Activated CD8-positive, alpha-beta memory T cell treated with anti-CD3 and anti-CD28 coated beads, Interleukin-2, amount 10 ng/mL, durations not matched to agents 7 days and 5 days (primary cell): ENCODE measurements at regions not wholly inside any gene's neighbourhood (a gene's known extent, or its start where the extent isn't known, plus 50 kb on each side); places are given as distances from the start of the nearest gene placed in this dataset. TPM values are rescaled to one million over a fixed set of nuclear protein-coding genes. Genes with fewer than 3 reads are reported as not detected.
"Not testable (repeated sequence)": the region's sequence is repeated elsewhere in the genome, so short reads cannot be mapped to it uniquely, and the experiment has no call there.

Experiments
- ATAC-seq: fragments of 150-1000 bp; cut with Tn5 transposase; one replicate; pipeline ENCODE4 v1.10.0; 2021; ENCODE audit warnings: moderate library complexity
- CTCF ChIA-PET: fragments of 350-600 bp; sonication (Branson Sonifier 250); formaldehyde crosslinking; loops from one replicate; lab custom pipeline; 2021; ENCODE audit warnings: antibody characterized with exemption; lab: Charles Lee
- DNase-seq: peaks from one replicate; pipeline ENCODE4 v3.0.0-alpha.2; 2020
- H3K27ac Mint-ChIP-seq: one replicate; pipeline ENCODE4 v1.8.0; 2021; ENCODE audit warnings: mild to moderate bottlenecking, mixed read lengths
- H3K27me3 Mint-ChIP-seq: one replicate; pipeline ENCODE4 v1.8.0; 2021; ENCODE audit warnings: mixed read lengths
- H3K36me3 Mint-ChIP-seq: one replicate; pipeline ENCODE4 v1.8.0; 2021; ENCODE audit warnings: mild to moderate bottlenecking, mixed read lengths
- H3K4me1 Mint-ChIP-seq: one replicate; pipeline ENCODE4 v1.8.0; 2021; ENCODE audit warnings: mixed read lengths
- H3K4me3 Mint-ChIP-seq: one replicate; pipeline ENCODE4 v1.8.0; 2021; ENCODE audit warnings: mild to moderate bottlenecking, moderate library complexity, mixed read lengths
- H3K9me3 Mint-ChIP-seq: one replicate; pipeline ENCODE4 v1.8.0; 2022; ENCODE audit warnings: low read depth, mixed read lengths
- microRNA-seq: library from miRNA; unstranded; fragments of <30 nt; microRNA quantifications from one replicate; pipeline ENCODE4 v1.2.0, GENCODE V29; 2022

- H3K27me3 Mint-ChIP-seq, H3K4me3 Mint-ChIP-seq, DNase-seq, CTCF ChIA-PET, H3K4me1 Mint-ChIP-seq, H3K36me3 Mint-ChIP-seq, H3K27ac Mint-ChIP-seq, H3K9me3 Mint-ChIP-seq, ATAC-seq: not testable (repeated sequence)
Observed at GRCh38 chr15:21003459-21003858, 137.3 kb upstream of the POTEB2 start.

GRCh38 chr15:21001950-21002349, 135.8 kb upstream of the POTEB2 start:
- H3K27me3 Mint-ChIP-seq, CTCF ChIA-PET, H3K9me3 Mint-ChIP-seq, H3K27ac Mint-ChIP-seq, DNase-seq, ATAC-seq, H3K4me3 Mint-ChIP-seq, H3K36me3 Mint-ChIP-seq, H3K4me1 Mint-ChIP-seq: not testable (repeated sequence)

- H3K4me1 Mint-ChIP-seq, H3K4me3 Mint-ChIP-seq, H3K9me3 Mint-ChIP-seq, H3K36me3 Mint-ChIP-seq, H3K27me3 Mint-ChIP-seq, DNase-seq, CTCF ChIA-PET, H3K27ac Mint-ChIP-seq, ATAC-seq: not testable (repeated sequence)
Observed at GRCh38 chr15:20991691-20992090, 125.6 kb upstream of the POTEB2 start.

DNA sequence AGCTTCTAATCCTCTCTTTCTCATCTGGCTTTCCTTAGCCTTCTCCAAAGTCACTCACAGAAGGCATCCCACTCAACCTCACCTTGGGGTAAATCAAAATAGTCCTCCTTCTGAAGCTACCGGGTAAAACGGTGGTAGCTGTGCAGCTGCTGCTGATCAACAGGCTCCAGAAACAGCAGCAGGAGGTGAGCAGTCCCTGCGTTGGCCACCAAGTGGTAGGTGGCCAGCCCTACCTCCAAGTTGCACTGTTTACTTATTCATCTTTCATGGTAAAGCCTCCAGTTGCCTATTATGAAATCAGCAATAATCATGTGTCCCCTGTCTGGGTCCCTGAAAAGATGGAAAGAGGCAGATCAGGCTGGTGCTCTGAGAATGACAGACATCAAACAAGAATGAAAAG, 125.1 kb upstream of the POTEB2 start:
- H3K9me3 Mint-ChIP-seq, H3K4me3 Mint-ChIP-seq, H3K4me1 Mint-ChIP-seq, H3K27ac Mint-ChIP-seq, H3K27me3 Mint-ChIP-seq, ATAC-seq, H3K36me3 Mint-ChIP-seq, DNase-seq, CTCF ChIA-PET: not testable (repeated sequence)

GRCh38 chr15:20986775-20987174, 120.7 kb upstream of the POTEB2 start:
- CTCF ChIA-PET: not testable (repeated sequence)

DNA sequence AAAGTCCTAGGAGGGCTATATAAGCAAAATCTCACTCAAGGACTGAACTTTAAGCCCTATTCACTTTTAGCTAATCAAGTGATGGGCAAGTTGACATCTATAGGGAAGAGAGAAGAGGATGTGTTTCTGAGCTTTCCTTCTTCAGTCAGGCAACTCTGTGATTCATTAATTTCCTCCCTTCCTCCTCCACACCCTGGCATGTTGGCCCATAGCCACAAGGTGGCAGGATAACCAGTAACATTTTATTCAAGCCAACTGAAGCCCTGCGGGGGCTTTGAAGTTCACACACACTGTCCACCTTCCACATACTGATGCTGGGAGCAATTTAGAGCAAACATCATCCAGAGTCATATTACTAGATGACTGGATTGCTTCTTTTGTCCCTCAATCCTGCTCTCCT, 111.9 kb upstream of the POTEB2 start:
- H3K4me1 Mint-ChIP-seq, H3K36me3 Mint-ChIP-seq, CTCF ChIA-PET, DNase-seq, H3K27me3 Mint-ChIP-seq, H3K9me3 Mint-ChIP-seq, H3K27ac Mint-ChIP-seq, H3K4me3 Mint-ChIP-seq: not testable (repeated sequence)
- peak; percentile 84 for ATAC-seq

More at GRCh38 chr15:20986775-20987174, 120.7 kb upstream of the POTEB2 start:
- H3K27ac Mint-ChIP-seq, ATAC-seq, H3K27me3 Mint-ChIP-seq, H3K4me3 Mint-ChIP-seq, H3K4me1 Mint-ChIP-seq, H3K36me3 Mint-ChIP-seq, DNase-seq, H3K9me3 Mint-ChIP-seq: not testable (repeated sequence)

DNA sequence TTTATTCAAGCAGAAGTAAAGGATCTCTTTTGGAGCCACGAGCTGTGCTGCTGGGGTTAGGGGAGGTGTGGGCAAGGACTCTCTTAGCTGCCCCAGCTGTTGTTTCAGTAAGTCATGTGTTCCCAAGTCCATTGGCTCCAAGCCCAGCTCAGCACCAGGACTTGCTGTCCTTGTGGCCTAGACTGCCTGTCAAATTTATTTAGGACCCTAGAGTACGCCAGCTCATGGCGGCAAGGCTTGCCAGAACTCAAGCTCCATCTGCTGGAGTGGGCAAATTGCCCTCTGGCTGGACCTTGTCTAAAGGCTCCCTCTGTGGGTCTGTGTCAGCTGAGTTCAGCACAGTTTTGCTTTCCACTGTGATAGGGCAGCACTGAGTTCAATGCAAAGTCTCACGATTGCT, 106.6 kb upstream of the POTEB2 start:
- H3K27me3 Mint-ChIP-seq, H3K9me3 Mint-ChIP-seq, H3K4me3 Mint-ChIP-seq, H3K36me3 Mint-ChIP-seq, CTCF ChIA-PET, H3K4me1 Mint-ChIP-seq, ATAC-seq, H3K27ac Mint-ChIP-seq, DNase-seq: not testable (repeated sequence)

- H3K27ac Mint-ChIP-seq, ATAC-seq, H3K4me3 Mint-ChIP-seq, H3K36me3 Mint-ChIP-seq, CTCF ChIA-PET, H3K4me1 Mint-ChIP-seq, H3K27me3 Mint-ChIP-seq, H3K9me3 Mint-ChIP-seq, DNase-seq: not testable (repeated sequence)
Observed at GRCh38 chr15:20959299-20959698, 93.2 kb upstream of the POTEB2 start.

DNA sequence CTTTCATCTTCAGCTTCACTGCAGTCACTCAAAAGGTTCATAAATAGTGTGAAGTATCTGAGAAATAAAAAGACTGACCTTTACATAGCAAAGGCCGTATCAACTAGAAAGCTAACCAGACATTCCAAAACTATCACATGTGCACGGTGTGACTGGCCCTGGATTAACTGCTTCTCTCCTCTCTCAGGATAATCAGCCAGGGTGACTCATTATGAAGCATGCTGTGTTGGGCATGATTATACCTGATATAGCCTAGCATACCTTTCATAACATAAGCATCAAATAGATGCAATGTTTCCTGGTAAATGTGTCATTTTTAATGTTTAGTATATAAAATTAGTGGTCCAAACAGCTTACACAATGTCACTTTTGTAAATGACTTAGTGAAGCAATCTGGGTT, 63.2 kb upstream of the POTEB2 start:
- H3K4me1 Mint-ChIP-seq, DNase-seq, ATAC-seq, H3K9me3 Mint-ChIP-seq, H3K27me3 Mint-ChIP-seq, CTCF ChIA-PET, H3K27ac Mint-ChIP-seq, H3K36me3 Mint-ChIP-seq, H3K4me3 Mint-ChIP-seq: not testable (repeated sequence)

Small RNA genes in the stretch of these regions (microRNA-seq; reads per million reads assigned to microRNA genes)
- gene MIR5701-1: not detected
